ENCODE measurements at regions not wholly inside any gene's neighbourhood (a gene's known extent, or its start where the extent isn't known, plus 50 kb on each side); places are given as distances from the start of the nearest gene placed in this dataset.

DNA sequence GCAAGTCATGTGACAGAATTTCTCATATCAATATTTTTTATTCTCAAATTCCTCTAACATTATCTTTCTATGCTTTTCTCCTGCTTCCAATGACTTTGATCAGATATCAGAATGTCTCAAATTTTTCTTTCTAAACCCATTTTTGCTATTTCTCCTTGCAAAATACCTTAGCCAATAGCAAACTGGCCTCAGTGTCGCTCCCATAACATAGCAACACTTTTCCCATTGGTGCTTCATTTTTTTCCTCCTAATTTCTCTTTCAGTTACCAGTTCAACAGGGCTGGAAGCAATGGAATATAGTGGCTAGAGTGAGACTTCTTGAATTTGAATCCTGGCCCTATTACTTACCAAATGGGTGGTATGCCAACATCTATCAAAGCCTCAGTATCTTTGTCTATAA lies 1091.6 kb downstream of the C4orf33 start:
- H3K4me3 ChIP-seq (ENCODE audit: low read depth, low read length): no peak overlapping the region
- TF ChIP-seq, protein P1, sequence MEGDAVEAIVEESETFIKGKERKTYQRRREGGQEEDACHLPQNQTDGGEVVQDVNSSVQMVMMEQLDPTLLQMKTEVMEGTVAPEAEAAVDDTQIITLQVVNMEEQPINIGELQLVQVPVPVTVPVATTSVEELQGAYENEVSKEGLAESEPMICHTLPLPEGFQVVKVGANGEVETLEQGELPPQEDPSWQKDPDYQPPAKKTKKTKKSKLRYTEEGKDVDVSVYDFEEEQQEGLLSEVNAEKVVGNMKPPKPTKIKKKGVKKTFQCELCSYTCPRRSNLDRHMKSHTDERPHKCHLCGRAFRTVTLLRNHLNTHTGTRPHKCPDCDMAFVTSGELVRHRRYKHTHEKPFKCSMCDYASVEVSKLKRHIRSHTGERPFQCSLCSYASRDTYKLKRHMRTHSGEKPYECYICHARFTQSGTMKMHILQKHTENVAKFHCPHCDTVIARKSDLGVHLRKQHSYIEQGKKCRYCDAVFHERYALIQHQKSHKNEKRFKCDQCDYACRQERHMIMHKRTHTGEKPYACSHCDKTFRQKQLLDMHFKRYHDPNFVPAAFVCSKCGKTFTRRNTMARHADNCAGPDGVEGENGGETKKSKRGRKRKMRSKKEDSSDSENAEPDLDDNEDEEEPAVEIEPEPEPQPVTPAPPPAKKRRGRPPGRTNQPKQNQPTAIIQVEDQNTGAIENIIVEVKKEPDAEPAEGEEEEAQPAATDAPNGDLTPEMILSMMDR (IDR thresholded peaks at IDR 0.05; ENCODE audit: insufficient read depth, low read length, poor library complexity, severe bottlenecking): no peak
- H3K27me3 ChIP-seq (ENCODE audit: control insufficient read depth, insufficient read depth, low read length): no peaks in the 10 kb centered on the region
- H3K36me3 ChIP-seq (ENCODE audit: control insufficient read depth, insufficient read depth, low read length): no peaks in the 10 kb centered on the region
- DNase-seq (ENCODE audit: low read depth): no peak

DNA sequence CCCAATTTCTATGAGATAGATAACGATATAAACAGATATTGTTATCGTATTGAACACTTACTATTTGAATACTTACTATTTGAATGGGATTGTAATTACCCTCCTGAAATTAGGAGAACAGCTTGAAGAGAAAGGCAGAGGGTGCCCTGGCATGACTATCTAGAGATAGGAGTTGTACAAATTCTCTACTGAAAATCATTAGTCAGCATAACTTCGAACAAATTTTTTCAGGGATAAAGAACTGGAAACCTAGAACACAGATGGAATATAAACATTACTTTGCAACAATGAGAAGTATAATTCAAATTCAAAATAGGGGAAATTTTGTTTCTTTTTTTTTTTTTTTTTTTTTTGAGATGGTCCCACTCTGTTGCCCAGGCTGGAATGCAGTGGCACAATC lies 1096.8 kb downstream of the C4orf33 start:
- TF ChIP-seq, protein P1 (IDR thresholded peaks at IDR 0.05; ENCODE audit: insufficient read depth, low read length, poor library complexity, severe bottlenecking): no peak
- DNase-seq (ENCODE audit: low read depth): no peak
- H3K27me3 ChIP-seq (ENCODE audit: control insufficient read depth, insufficient read depth, low read length): no peaks in the 10 kb centered on the region
- H3K4me3 ChIP-seq (ENCODE audit: low read depth, low read length): no peak overlapping the region
- H3K36me3 ChIP-seq (ENCODE audit: control insufficient read depth, insufficient read depth, low read length): no peaks in the 10 kb centered on the region

DNA sequence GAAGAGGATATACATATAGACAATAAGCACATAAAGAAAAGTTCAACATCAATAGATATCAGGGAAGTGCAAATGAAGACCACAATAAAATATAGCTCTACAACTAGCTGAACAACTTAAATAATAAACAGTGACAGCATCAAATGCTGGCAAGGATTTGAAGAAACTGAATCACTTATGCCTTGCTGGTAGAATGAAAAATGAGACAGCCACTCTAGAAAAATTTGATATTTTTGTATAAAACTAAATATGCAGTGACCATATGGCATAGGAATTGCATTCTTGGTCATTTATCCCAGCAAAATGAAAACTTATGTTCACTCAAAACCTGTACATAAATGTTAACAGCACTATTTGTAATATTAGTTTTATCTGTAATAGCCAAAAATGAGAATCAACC lies 1102.0 kb downstream of the C4orf33 start:
- no peaks in the 10 kb centered on the region for H3K36me3 ChIP-seq (ENCODE audit: control insufficient read depth, insufficient read depth, low read length)
- no peaks in the 10 kb centered on the region for H3K27me3 ChIP-seq (ENCODE audit: control insufficient read depth, insufficient read depth, low read length)
- TF ChIP-seq, protein P1 (IDR thresholded peaks at IDR 0.05; ENCODE audit: insufficient read depth, low read length, poor library complexity, severe bottlenecking): no peak
- H3K4me3 ChIP-seq (ENCODE audit: low read depth, low read length): no peak overlapping the region
- DNase-seq (ENCODE audit: low read depth): no peak

DNA sequence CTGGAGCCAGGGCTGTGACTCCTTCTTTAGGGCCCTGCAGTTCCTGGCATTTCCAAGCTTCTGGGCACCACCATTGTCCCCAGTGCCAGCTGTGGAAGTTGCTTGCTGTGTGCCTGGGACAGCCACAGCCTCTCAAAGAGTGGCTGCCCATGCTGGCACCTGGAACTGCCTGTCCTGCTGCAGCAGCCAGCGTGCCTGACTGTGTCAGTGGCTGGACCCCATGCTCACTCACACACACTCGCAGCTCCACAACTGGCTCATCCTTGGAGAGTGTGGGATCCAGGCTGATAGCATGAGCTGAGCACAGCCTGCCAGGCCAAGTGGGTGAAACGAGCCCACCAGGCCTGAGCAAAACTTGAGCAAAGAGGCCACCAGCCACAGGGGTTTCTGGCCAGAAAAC lies 1107.6 kb downstream of the C4orf33 start:
- Histone ChIP-seq H3K4me3 (ENCODE audit: low read depth, low read length) (no peak overlapping the region), H3K27me3 (ENCODE audit: control insufficient read depth, insufficient read depth, low read length) (no peaks in the 10 kb centered on the region), H3K36me3 (ENCODE audit: control insufficient read depth, insufficient read depth, low read length) (no peaks in the 10 kb centered on the region)
- no peak for DNase-seq (ENCODE audit: low read depth)
- TF ChIP-seq, protein P1 (IDR thresholded peaks at IDR 0.05; ENCODE audit: insufficient read depth, low read length, poor library complexity, severe bottlenecking): no peak

DNA sequence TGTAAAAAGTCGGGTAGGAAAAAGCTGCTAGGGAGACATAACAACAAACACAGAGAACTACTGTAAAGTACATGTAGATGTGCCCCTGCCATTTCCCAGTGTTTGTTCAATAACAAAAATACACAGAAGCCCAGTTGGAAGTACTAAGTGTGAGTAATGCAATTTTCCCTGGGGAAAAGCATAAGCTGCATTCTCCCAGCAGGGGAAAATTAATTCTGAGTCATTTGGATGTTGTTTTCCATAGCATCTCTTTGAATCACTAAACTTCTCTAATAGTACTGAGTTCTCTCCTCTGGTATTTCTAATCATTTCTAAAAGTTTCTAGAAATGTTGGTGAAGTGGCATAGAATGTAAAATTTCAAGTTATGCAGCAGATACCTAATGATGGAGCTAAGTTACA lies 1114.9 kb downstream of the C4orf33 start:
- peak; percentile 12 for DNase-seq (ENCODE audit: low read depth)
- Histone ChIP-seq H3K27me3 (ENCODE audit: control insufficient read depth, insufficient read depth, low read length) (no peaks in the 10 kb centered on the region), H3K36me3 (ENCODE audit: control insufficient read depth, insufficient read depth, low read length) (no peaks in the 10 kb centered on the region), H3K4me3 (ENCODE audit: low read depth, low read length) (no peak overlapping the region)
- TF ChIP-seq, protein P1 (IDR thresholded peaks at IDR 0.05; ENCODE audit: insufficient read depth, low read length, poor library complexity, severe bottlenecking): no peak

DNA sequence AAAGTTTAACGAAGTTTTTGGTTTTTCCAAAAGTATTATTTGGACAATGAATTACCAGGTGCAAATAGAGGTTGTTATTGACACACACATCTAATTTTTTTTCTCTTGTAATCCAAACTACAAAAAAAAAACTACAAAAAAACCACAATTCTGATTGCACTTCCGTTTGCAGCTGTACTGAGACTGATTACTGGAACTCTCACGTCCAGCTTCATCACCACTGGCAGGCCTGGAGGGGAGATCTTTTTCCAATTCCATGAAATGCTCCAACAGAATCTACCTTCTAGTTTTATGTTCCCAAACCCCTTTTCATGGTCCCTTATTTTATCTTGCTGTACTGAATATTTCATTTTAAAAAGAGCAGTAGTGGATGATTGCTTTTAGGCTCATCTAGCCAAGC lies 1118.3 kb downstream of the C4orf33 start:
- no peak for DNase-seq (ENCODE audit: low read depth)
- Histone ChIP-seq H3K4me3 (ENCODE audit: low read depth, low read length) (no peak overlapping the region), H3K36me3 (ENCODE audit: control insufficient read depth, insufficient read depth, low read length) (no peaks in the 10 kb centered on the region), H3K27me3 (ENCODE audit: control insufficient read depth, insufficient read depth, low read length) (no peaks in the 10 kb centered on the region)
- TF ChIP-seq, protein P1 (IDR thresholded peaks at IDR 0.05; ENCODE audit: insufficient read depth, low read length, poor library complexity, severe bottlenecking): no peak
